ENCODE measurements at regions not wholly inside any gene's neighbourhood (a gene's known extent, or its start where the extent isn't known, plus 50 kb on each side); places are given as distances from the start of the nearest gene placed in this dataset.
"Not testable (repeated sequence)": the region's sequence is repeated elsewhere in the genome, so short reads cannot be mapped to it uniquely, and the experiment has no call there.

GRCh38 chr15:87578776-87579175 lies 677.8 kb downstream of the NTRK3 start:
- DNase-seq (no peak), ATAC-seq (no peak)

GRCh38 chr15:87577336-87577735 lies 679.2 kb downstream of the NTRK3 start:
- ATAC-seq (no peak), DNase-seq (no peak)

- no peak for DNase-seq
- no peak for ATAC-seq
Observed at GRCh38 chr15:87576486-87577176, 679.9 kb downstream of the NTRK3 start.

- no peak for ATAC-seq
- no peak for DNase-seq
Observed at GRCh38 chr15:87575896-87576473, 680.6 kb downstream of the NTRK3 start.

- ATAC-seq = no peak
Observed at GRCh38 chr15:87573534-87573933, 683.0 kb downstream of the NTRK3 start.

GRCh38 chr15:87573039-87573438 lies 683.5 kb downstream of the NTRK3 start:
- ATAC-seq (no peak), DNase-seq (no peak)

More at GRCh38 chr15:87573534-87573933, 683.0 kb downstream of the NTRK3 start:
- no peak for DNase-seq

- ATAC-seq (no peak), DNase-seq (no peak)
Observed at GRCh38 chr15:87572381-87572910, 684.1 kb downstream of the NTRK3 start.

GRCh38 chr15:87570206-87570605 lies 686.3 kb downstream of the NTRK3 start:
- no peak for DNase-seq
- ATAC-seq = no peak

GRCh38 chr15:87569581-87569980 lies 687.0 kb downstream of the NTRK3 start:
- DNase-seq (no peak), ATAC-seq (no peak)

GRCh38 chr15:87567406-87568030 lies 689.0 kb downstream of the NTRK3 start:
- ATAC-seq = no peak

GRCh38 chr15:87566236-87566635 lies 690.3 kb downstream of the NTRK3 start:
- ATAC-seq = no peak
- no peak for DNase-seq

More at GRCh38 chr15:87567406-87568030, 689.0 kb downstream of the NTRK3 start:
- no peak for DNase-seq

- DNase-seq (no peak), ATAC-seq (no peak)
Observed at GRCh38 chr15:87564681-87565080, 691.9 kb downstream of the NTRK3 start.

GRCh38 chr15:87563869-87564268 lies 692.7 kb downstream of the NTRK3 start:
- ATAC-seq (no peak), DNase-seq (no peak)

GRCh38 chr15:87562203-87562602 lies 694.3 kb downstream of the NTRK3 start:
- DNase-seq = no peak
- no peak for ATAC-seq

GRCh38 chr15:87561641-87562040 lies 694.9 kb downstream of the NTRK3 start:
- ATAC-seq (no peak), DNase-seq (no peak)

- ATAC-seq (no peak), DNase-seq (no peak)
Observed at GRCh38 chr15:87557881-87558280, 698.7 kb downstream of the NTRK3 start.

- DNase-seq = no peak
- ATAC-seq = no peak
Observed at GRCh38 chr15:87556886-87557285, 699.7 kb downstream of the NTRK3 start.

GRCh38 chr15:87549860-87550259 lies 706.7 kb downstream of the NTRK3 start:
- ATAC-seq (no peak), DNase-seq (no peak)

GRCh38 chr15:87549296-87549695 lies 707.2 kb downstream of the NTRK3 start:
- DNase-seq = no peak
- no peak for ATAC-seq

- not testable (repeated sequence) for DNase-seq, ATAC-seq
Observed at GRCh38 chr15:87548590-87548989, 707.9 kb downstream of the NTRK3 start.

GRCh38 chr15:87547470-87548181 lies 708.9 kb downstream of the NTRK3 start:
- no peak for DNase-seq
- ATAC-seq = no peak

- no peak for ATAC-seq
- no peak for DNase-seq
Observed at GRCh38 chr15:87538327-87538834, 718.2 kb downstream of the NTRK3 start.

All from stimulated activated naive CD8-positive, alpha-beta T cell treated with anti-CD3 and anti-CD28 coated beads, Interleukin-15, Interleukin-2, amounts not matched to agents 100 U/mL and 50 U/mL, for 24 hours (primary cell).